SK-N-SH (cell line): ENCODE measurements at regions not wholly inside any gene's neighbourhood (a gene's known extent, or its start where the extent isn't known, plus 50 kb on each side); places are given as distances from the start of the nearest gene placed in this dataset.
"Not testable (repeated sequence)": the region's sequence is repeated elsewhere in the genome, so short reads cannot be mapped to it uniquely, and the experiment has no call there.

Experiments
- CTCF ChIA-PET: fragments of 300-600, 350-600 bp; formaldehyde crosslinking; extraction: SDS; loops from one replicate; lab custom pipeline; 2021; lab: Yijun Ruan, JAX
- POLR2A ChIA-PET: fragments of 350-600 bp; sonication (Branson Sonifier 250); formaldehyde crosslinking; extraction: SDS; loops from one replicate; lab custom pipeline; 2020; ENCODE audit warnings: antibody characterized with exemption, inconsistent platforms; lab: Yijun Ruan, JAX
- DNase-seq: peaks from one replicate; pipeline ENCODE4 v3.0.0; 2012
- H2AFZ ChIP-seq: fragments of 200-600 bp; sonication (generic); 2 replicates; pipeline ENCODE4 v1.8.1; 2016; ENCODE audit warnings: antibody characterized with exemption, mild to moderate bottlenecking, low read depth
- H3F3A ChIP-seq: fragments of 200-600 bp; sonication (generic); replicated peaks from 2 replicates; pipeline ENCODE3; 2016; ENCODE audit warnings: antibody characterized with exemption, mild to moderate bottlenecking; ENCODE audit not compliant: insufficient read depth
- H3K27ac ChIP-seq, 2 experiments: fragments of 200-500 bp in 1 of 2; fragments of 200-600 bp in 1 of 2; sonication (Bioruptor generic) in 1 of 2; sonication (generic), shearing (Covaris generic) in 1 of 2; 2 replicates each; pipeline versions ENCODE4 v1.5.1 to v1.6.1; 2014 to 2016; ENCODE audit warnings: low read depth in 2 of 2, inconsistent platforms in 1 of 2, low read length in 1 of 2, mild to moderate bottlenecking in 1 of 2, mixed read lengths in 1 of 2
- H3K27me3 ChIP-seq: fragments of 200-600 bp; sonication (generic), shearing (Covaris generic); 2 replicates; pipeline ENCODE4 v1.6.1; 2016; ENCODE audit warnings: mixed run types; ENCODE audit not compliant: insufficient read depth
- H3K36me3 ChIP-seq, 2 experiments: fragments of 200-500 bp in 1 of 2; fragments of 200-600 bp in 1 of 2; sonication (Bioruptor generic) in 1 of 2; sonication (generic) in 1 of 2; replicated peaks in 1 of 2; 2 replicates each; pipeline versions ENCODE3 to v1.5.1; 2014 to 2016; ENCODE audit warnings: low read length in 1 of 2, mild to moderate bottlenecking in 1 of 2; ENCODE audit not compliant: insufficient read depth in 2 of 2, control insufficient read depth in 1 of 2
- H3K4me1 ChIP-seq, 2 experiments: fragments of 200-500 bp in 1 of 2; fragments of 200-600 bp in 1 of 2; sonication (Bioruptor generic) in 1 of 2; sonication (generic), shearing (Covaris generic) in 1 of 2; 2 replicates each; pipeline versions ENCODE4 v1.5.1 to v1.6.1; 2014 to 2016; ENCODE audit warnings: low read depth in 1 of 2, low read length in 1 of 2, mixed run types in 1 of 2; ENCODE audit not compliant: insufficient read depth in 2 of 2, control insufficient read depth in 1 of 2
- H3K4me2 ChIP-seq: fragments of 200-600 bp; sonication (generic), shearing (Covaris generic); 2 replicates; pipeline ENCODE4 v1.6.1; 2017; ENCODE audit warnings: mixed run types
- H3K4me3 ChIP-seq, 2 experiments: fragments of 200-500 bp in 1 of 2; fragments of 200-600 bp in 1 of 2; sonication (Bioruptor generic) in 1 of 2; sonication (generic), shearing (Covaris generic) in 1 of 2; 2 replicates each; pipeline versions ENCODE4 v1.5.1 to v1.8.1; 2014 to 2016; ENCODE audit warnings: low read depth in 2 of 2, inconsistent platforms in 1 of 2, low read length in 1 of 2, mild to moderate bottlenecking in 1 of 2, mixed read lengths in 1 of 2, moderate library complexity in 1 of 2
- H3K79me2 ChIP-seq: fragments of 200-600 bp; sonication (generic); 2 replicates; pipeline ENCODE4 v1.8.1; 2017; ENCODE audit warnings: mild to moderate bottlenecking; ENCODE audit not compliant: insufficient read depth
- H3K9ac ChIP-seq: fragments of 200-600 bp; sonication (generic); 2 replicates; pipeline ENCODE4 v1.6.1; 2017; ENCODE audit warnings: mixed run types
- H3K9me2 ChIP-seq: fragments of 200-600 bp; sonication (generic); 2 replicates; pipeline ENCODE4 v1.6.1; 2017; ENCODE audit warnings: mixed run types
- H3K9me3 ChIP-seq: fragments of 200-600 bp; sonication (generic); 2 replicates; pipeline ENCODE4 v1.6.1; 2017; ENCODE audit warnings: mixed run types, mild to moderate bottlenecking, moderate library complexity
- H4K20me1 ChIP-seq: fragments of 200-600 bp; sonication (generic); 2 replicates; pipeline ENCODE4 v1.6.1; 2017; ENCODE audit warnings: mild to moderate bottlenecking, mixed run types; ENCODE audit not compliant: insufficient read depth
- ELF1 ChIP-seq: IDR thresholded peaks from 2 replicates; pipeline ENCODE4 v1.4.0; 2012
- EP300 ChIP-seq, 2 experiments: IDR thresholded peaks; 2 replicates each; pipeline versions ENCODE4 v1.4.0 to v1.6.1; 2012; ENCODE audit warnings: borderline replicate concordance in 1 of 2, low read depth in 1 of 2, low read length in 1 of 2
- EZH2phosphoT487 ChIP-seq: fragments of 200-600 bp; sonication (generic); IDR thresholded peaks from 2 replicates; pipeline ENCODE4 v1.6.1; 2017; ENCODE audit warnings: low read depth, mixed run types, mild to moderate bottlenecking, antibody characterized with exemption, moderate library complexity, borderline replicate concordance
- FOSL2 ChIP-seq: IDR thresholded peaks from 2 replicates; pipeline ENCODE4 v1.4.0; 2012; ENCODE audit warnings: low read depth, mild to moderate bottlenecking, moderate library complexity, borderline replicate concordance
- IRF3 ChIP-seq: fragments of 150-350 bp; IDR thresholded peaks from 2 replicates; pipeline ENCODE4 v1.6.1; 2016; ENCODE audit warnings: mild to moderate bottlenecking, low read depth, low read length
- JUND ChIP-seq: IDR thresholded peaks from 2 replicates; pipeline ENCODE4 v1.4.0; 2012
- MEF2A ChIP-seq: IDR thresholded peaks from 2 replicates; pipeline ENCODE4 v1.4.0; 2012; ENCODE audit warnings: low read depth, borderline replicate concordance
- POLR2AphosphoS5 ChIP-seq: IDR thresholded peaks from 2 replicates; pipeline ENCODE4 v1.6.1; 2012; ENCODE audit warnings: low read depth, low read length
- RAD21 ChIP-seq: IDR thresholded peaks from 2 replicates; pipeline ENCODE4 v1.6.1; 2012; ENCODE audit warnings: mild to moderate bottlenecking, low read length
- SIN3A ChIP-seq: IDR thresholded peaks from 2 replicates; pipeline ENCODE4 v1.6.1; 2012; ENCODE audit warnings: low read depth, mild to moderate bottlenecking, low read length, moderate library complexity, borderline replicate concordance
- TAF1 ChIP-seq: IDR thresholded peaks from 2 replicates; pipeline ENCODE4 v1.6.1; 2012; ENCODE audit warnings: low read depth, mild to moderate bottlenecking, low read length, moderate library complexity, borderline replicate concordance
- TCF12 ChIP-seq: IDR thresholded peaks from 2 replicates; pipeline ENCODE4 v1.4.0; 2012
- TEAD4 ChIP-seq: IDR thresholded peaks from 2 replicates; pipeline ENCODE4 v1.4.0; 2012; ENCODE audit warnings: mild to moderate bottlenecking, borderline replicate concordance; ENCODE audit not compliant: insufficient read depth
- USF1 ChIP-seq: IDR thresholded peaks from 2 replicates; pipeline ENCODE4 v1.4.0; 2012; ENCODE audit warnings: low read depth, borderline replicate concordance
- YY1 ChIP-seq: IDR thresholded peaks from 2 replicates; pipeline ENCODE4 v1.4.0; 2012; ENCODE audit warnings: low read depth, mild to moderate bottlenecking
- ZBTB33 ChIP-seq: IDR thresholded peaks from 2 replicates; pipeline ENCODE4 v1.4.0; 2012; ENCODE audit warnings: low read depth, borderline replicate concordance
- WGBS: methylation state at CpG from one replicate; pipeline ENCODE4 v1.1.6; 2017; ENCODE audit warnings: low lambda C conversion rate; 5-methylcytosine and 5-hydroxymethylcytosine counted together
- TF ChIP-seq, protein P1 (sequence below): IDR thresholded peaks from 2 replicates; pipeline ENCODE4 v1.4.0; 2012; ENCODE audit warnings: low read depth
- TF ChIP-seq, protein P2 (sequence below): IDR thresholded peaks from 2 replicates; pipeline ENCODE4; 2012
- TF ChIP-seq, protein P3 (sequence below): IDR thresholded peaks from 2 replicates; pipeline ENCODE4 v1.6.1; 2012; ENCODE audit warnings: mild to moderate bottlenecking, low read depth, low read length, moderate library complexity

DNA sequence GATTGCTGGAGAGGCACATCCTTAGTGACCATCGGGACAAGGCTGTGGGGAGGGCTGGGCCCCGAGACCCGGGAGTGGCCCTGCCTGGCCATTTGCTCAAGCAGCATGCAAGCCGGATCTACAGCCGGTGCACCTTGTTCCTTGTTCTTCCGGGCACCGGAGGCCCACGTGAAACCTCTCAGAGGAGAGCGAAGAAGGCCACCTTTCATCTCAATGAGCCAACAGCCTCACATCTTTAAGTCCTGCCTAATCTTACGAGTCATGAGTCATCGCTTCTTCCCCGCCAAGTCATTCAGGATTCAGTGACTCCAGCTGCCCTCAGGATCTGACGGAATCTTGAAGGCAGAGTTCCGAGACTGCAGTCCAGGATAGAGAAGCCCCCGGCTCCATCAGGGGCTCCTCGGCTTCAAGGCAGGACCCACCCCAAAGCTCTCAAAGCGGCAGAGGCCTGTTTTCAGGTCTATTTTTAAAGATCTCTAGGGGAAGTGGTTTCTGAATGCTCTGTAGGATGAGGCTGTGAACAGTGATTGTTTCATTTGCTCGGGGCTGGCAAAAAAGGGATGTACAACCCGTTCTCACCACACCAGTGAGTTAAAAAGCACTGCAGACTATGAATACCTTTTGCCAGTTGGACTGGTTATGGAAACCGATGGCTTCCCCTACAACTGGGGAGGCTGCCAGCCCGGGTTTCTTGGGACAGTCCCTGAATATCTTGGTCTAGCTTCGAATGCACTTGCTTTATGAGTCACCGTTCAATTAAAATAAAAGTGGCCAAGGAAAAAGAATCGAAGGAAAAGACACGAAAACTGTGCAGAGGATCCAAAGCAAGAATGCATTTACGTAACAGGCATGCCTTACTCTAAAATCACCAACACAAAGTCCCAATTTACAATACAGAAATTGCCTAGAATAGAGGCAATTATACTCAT is 57.2 kb upstream of the ECHDC3 start:
- Histone ChIP-seq H2AFZ (peak overlapping the region; percentile 69; the same call in 1 of the 2 replicates), H3K9ac (peak overlapping the region; percentile 31; the same call in 1 of the 2 replicates), H3F3A (no peaks in the 10 kb centered on the region), H3K9me2 (no peaks in the 10 kb centered on the region), H3K4me3 (peak overlapping the region; percentile 31 to 46; a peak in 3 of 4 replicates), H3K36me3 (no peaks in the 10 kb centered on the region), H3K27ac (peak overlapping the region in 1 of 2 experiments; percentile 56; a peak in 2 of 4 replicates), H3K79me2 (no peaks in the 10 kb centered on the region), H3K4me1 (peaks cover 2 to 10% of the 10 kb centered on the region in 2 experiments; a peak in 2 of 4 replicates), H3K27me3 (no peaks in the 10 kb centered on the region; the same call in 1 of the 2 replicates), H3K4me2 (peak overlapping the region; percentile 79), H4K20me1 (no peaks in the 10 kb centered on the region), H3K9me3 (no peaks in the 10 kb centered on the region)
- DNase-seq = no peak
- POLR2A ChIA-PET = no interaction called here
- TF ChIP-seq TCF12 (peak; percentile 38; the same call in 1 of the 2 replicates), JUND (peak; percentile 68), TEAD4 (no peak), IRF3 (no peak), TAF1 (no peak), SIN3A (no peak), MEF2A (no peak), ZBTB33 (no peak), EP300 (IDR thresholded peaks at IDR 0.05; ENCODE audit: borderline replicate concordance in 1 of 2, low read depth in 1 of 2, low read length in 1 of 2) (no peak), EZH2phosphoT487 (no peak), YY1 (no peak), FOSL2 (peak; percentile 76; the same call in 1 of the 2 replicates), RAD21 (no peak), ELF1 (no peak), USF1 (no peak), POLR2AphosphoS5 (no peak)
- TF ChIP-seq, protein P1, sequence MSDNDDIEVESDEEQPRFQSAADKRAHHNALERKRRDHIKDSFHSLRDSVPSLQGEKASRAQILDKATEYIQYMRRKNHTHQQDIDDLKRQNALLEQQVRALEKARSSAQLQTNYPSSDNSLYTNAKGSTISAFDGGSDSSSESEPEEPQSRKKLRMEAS = 0 out of 2 replicates have a peak, but pooled peaks have one; percentile 13
- TF ChIP-seq, protein P2, sequence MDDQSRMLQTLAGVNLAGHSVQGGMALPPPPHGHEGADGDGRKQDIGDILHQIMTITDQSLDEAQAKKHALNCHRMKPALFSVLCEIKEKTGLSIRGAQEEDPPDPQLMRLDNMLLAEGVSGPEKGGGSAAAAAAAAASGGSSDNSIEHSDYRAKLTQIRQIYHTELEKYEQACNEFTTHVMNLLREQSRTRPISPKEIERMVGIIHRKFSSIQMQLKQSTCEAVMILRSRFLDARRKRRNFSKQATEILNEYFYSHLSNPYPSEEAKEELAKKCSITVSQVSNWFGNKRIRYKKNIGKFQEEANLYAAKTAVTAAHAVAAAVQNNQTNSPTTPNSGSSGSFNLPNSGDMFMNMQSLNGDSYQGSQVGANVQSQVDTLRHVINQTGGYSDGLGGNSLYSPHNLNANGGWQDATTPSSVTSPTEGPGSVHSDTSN = peak; percentile 38; the same call in 1 of the 2 replicates
- TF ChIP-seq, protein P3, sequence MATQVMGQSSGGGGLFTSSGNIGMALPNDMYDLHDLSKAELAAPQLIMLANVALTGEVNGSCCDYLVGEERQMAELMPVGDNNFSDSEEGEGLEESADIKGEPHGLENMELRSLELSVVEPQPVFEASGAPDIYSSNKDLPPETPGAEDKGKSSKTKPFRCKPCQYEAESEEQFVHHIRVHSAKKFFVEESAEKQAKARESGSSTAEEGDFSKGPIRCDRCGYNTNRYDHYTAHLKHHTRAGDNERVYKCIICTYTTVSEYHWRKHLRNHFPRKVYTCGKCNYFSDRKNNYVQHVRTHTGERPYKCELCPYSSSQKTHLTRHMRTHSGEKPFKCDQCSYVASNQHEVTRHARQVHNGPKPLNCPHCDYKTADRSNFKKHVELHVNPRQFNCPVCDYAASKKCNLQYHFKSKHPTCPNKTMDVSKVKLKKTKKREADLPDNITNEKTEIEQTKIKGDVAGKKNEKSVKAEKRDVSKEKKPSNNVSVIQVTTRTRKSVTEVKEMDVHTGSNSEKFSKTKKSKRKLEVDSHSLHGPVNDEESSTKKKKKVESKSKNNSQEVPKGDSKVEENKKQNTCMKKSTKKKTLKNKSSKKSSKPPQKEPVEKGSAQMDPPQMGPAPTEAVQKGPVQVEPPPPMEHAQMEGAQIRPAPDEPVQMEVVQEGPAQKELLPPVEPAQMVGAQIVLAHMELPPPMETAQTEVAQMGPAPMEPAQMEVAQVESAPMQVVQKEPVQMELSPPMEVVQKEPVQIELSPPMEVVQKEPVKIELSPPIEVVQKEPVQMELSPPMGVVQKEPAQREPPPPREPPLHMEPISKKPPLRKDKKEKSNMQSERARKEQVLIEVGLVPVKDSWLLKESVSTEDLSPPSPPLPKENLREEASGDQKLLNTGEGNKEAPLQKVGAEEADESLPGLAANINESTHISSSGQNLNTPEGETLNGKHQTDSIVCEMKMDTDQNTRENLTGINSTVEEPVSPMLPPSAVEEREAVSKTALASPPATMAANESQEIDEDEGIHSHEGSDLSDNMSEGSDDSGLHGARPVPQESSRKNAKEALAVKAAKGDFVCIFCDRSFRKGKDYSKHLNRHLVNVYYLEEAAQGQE = no peak
- CTCF ChIA-PET = no interaction called here
- WGBS = 44% methylated on average over 21 of the region's 26 CpGs

DNA sequence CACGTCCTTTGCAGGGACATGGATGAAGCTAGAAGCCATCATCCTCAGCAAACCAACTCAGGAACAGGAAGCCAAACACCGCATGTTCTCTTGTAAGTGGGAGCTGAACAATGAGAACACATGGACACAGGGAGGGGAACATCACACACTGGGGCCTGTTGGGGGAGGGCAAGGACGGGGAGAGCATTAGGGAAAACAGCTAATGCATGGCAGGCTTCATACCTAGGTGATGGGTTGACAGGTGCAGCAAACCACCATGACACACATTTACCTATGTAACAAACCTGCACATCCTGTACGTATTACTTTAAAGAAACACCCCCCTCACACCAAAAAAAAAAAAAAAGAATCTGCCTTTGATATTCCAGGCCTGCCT is 57.9 kb upstream of the ECHDC3 start:
- H3K79me2 ChIP-seq, H3K9me2 ChIP-seq, H3K36me3 ChIP-seq, H3F3A ChIP-seq, H4K20me1 ChIP-seq, POLR2A ChIA-PET, CTCF ChIA-PET, H3K27ac ChIP-seq, H2AFZ ChIP-seq, H3K4me3 ChIP-seq, DNase-seq, H3K9ac ChIP-seq, H3K27me3 ChIP-seq, H3K9me3 ChIP-seq: not testable (repeated sequence)
- peak overlapping the region; percentile 79 for H3K4me2 ChIP-seq
- peaks cover 2 to 10% of the 10 kb centered on the region in 2 experiments; a peak in 2 of 4 replicates for H3K4me1 ChIP-seq
- 84% methylated on average over 4 of the region's 4 CpGs for WGBS
